ENCODE measurements at regions not wholly inside any gene's neighbourhood (a gene's known extent, or its start where the extent isn't known, plus 50 kb on each side); places are given as distances from the start of the nearest gene placed in this dataset.

DNA sequence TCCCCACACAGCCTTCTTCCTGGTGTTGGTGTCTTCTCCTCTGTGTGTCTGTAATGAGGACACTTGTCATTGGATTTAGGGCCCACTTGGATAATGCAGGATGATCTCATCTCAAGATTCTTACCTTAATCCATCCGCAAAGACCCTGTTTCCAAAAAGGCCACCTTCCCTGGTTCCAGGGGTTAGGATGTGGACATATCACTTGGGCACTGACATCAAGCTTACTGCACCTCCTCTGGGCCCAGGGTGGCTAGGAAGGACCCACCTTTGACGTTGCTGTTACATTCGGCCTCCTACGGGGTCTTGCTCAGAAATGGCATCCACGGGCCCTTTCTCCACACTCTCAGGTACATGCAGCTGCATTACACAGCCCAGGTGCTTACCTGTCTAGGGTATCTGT, 535.9 kb downstream of the BRD1 start:
- H3K4me3 ChIP-seq (replicated peaks; ENCODE audit: low read depth, low read length), result no peak overlapping the region
- no peak for DNase-seq (ENCODE audit: extremely low read depth, low read depth)
- TF ChIP-seq, protein P1, sequence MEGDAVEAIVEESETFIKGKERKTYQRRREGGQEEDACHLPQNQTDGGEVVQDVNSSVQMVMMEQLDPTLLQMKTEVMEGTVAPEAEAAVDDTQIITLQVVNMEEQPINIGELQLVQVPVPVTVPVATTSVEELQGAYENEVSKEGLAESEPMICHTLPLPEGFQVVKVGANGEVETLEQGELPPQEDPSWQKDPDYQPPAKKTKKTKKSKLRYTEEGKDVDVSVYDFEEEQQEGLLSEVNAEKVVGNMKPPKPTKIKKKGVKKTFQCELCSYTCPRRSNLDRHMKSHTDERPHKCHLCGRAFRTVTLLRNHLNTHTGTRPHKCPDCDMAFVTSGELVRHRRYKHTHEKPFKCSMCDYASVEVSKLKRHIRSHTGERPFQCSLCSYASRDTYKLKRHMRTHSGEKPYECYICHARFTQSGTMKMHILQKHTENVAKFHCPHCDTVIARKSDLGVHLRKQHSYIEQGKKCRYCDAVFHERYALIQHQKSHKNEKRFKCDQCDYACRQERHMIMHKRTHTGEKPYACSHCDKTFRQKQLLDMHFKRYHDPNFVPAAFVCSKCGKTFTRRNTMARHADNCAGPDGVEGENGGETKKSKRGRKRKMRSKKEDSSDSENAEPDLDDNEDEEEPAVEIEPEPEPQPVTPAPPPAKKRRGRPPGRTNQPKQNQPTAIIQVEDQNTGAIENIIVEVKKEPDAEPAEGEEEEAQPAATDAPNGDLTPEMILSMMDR (IDR thresholded peaks at IDR 0.05; ENCODE audit: low read depth, low read length, missing control alignments), result no peak

GRCh38 chr22:49291169-49291568, 536.5 kb downstream of the BRD1 start:
- DNase-seq (ENCODE audit: extremely low read depth, low read depth), result no peak
- H3K4me3 ChIP-seq (replicated peaks; ENCODE audit: low read depth, low read length), result no peak overlapping the region
- TF ChIP-seq, protein P1 (IDR thresholded peaks at IDR 0.05; ENCODE audit: low read depth, low read length, missing control alignments), result no peak

DNA sequence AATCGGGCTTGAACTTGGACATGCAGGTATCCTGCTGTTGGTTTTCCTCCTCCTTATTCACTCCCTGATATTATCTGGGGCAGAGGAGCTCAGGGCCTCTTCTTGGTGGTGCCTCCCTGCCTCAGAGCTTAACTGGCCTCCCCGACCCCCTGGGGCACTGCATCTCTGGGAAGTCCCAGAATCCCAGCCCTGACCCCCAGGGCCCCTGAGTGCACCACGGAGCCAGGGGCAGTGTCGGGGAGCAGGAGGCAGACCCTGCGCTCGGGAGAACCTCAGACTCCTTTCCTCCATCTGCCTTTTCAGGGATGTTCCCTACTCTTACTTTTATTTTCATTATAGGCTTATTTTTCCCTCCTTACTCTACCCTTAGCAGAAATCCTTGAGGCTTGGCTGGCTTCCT, 537.0 kb downstream of the BRD1 start:
- DNase-seq (ENCODE audit: extremely low read depth, low read depth), result no peak
- TF ChIP-seq, protein P1 (IDR thresholded peaks at IDR 0.05; ENCODE audit: low read depth, low read length, missing control alignments), result no peak
- no peak overlapping the region for H3K4me3 ChIP-seq (replicated peaks; ENCODE audit: low read depth, low read length)

GRCh38 chr22:49289822-49290679, 537.6 kb downstream of the BRD1 start:
- no peak for DNase-seq (ENCODE audit: extremely low read depth, low read depth)
- TF ChIP-seq, protein P1 (IDR thresholded peaks at IDR 0.05; ENCODE audit: low read depth, low read length, missing control alignments), result no peak

GRCh38 chr22:49286181-49286760, 541.4 kb downstream of the BRD1 start:
- TF ChIP-seq, protein P1 (IDR thresholded peaks at IDR 0.05; ENCODE audit: low read depth, low read length, missing control alignments), result no peak
- H3K4me3 ChIP-seq (replicated peaks; ENCODE audit: low read depth, low read length), result no peak overlapping the region
- no peak for DNase-seq (ENCODE audit: extremely low read depth, low read depth)

More at GRCh38 chr22:49289822-49290679, 537.6 kb downstream of the BRD1 start:
- no peak overlapping the region for H3K4me3 ChIP-seq (replicated peaks; ENCODE audit: low read depth, low read length)

- DNase-seq (ENCODE audit: extremely low read depth, low read depth), result no peak
- H3K4me3 ChIP-seq (replicated peaks; ENCODE audit: low read depth, low read length), result no peak overlapping the region
- TF ChIP-seq, protein P1 (IDR thresholded peaks at IDR 0.05; ENCODE audit: low read depth, low read length, missing control alignments), result no peak
These were observed 542.7 kb downstream of the BRD1 start for GRCh38 chr22:49284931-49285330.
